ENCODE measurements at regions not wholly inside any gene's neighbourhood (a gene's known extent, or its start where the extent isn't known, plus 50 kb on each side); places are given as distances from the start of the nearest gene placed in this dataset.

- TF ChIP-seq, protein P1, sequence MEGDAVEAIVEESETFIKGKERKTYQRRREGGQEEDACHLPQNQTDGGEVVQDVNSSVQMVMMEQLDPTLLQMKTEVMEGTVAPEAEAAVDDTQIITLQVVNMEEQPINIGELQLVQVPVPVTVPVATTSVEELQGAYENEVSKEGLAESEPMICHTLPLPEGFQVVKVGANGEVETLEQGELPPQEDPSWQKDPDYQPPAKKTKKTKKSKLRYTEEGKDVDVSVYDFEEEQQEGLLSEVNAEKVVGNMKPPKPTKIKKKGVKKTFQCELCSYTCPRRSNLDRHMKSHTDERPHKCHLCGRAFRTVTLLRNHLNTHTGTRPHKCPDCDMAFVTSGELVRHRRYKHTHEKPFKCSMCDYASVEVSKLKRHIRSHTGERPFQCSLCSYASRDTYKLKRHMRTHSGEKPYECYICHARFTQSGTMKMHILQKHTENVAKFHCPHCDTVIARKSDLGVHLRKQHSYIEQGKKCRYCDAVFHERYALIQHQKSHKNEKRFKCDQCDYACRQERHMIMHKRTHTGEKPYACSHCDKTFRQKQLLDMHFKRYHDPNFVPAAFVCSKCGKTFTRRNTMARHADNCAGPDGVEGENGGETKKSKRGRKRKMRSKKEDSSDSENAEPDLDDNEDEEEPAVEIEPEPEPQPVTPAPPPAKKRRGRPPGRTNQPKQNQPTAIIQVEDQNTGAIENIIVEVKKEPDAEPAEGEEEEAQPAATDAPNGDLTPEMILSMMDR (conservative IDR thresholded peaks at IDR 0.05 in 1 of 2, IDR thresholded peaks at IDR 0.05 in 1 of 2; ENCODE audit: low read depth in 1 of 2, low read length in 2 of 2), result no peak
- TF ChIP-seq EZH2 (IDR thresholded peaks at IDR 0.05; ENCODE audit: low read length, missing control alignments), result no peak
Measured at GRCh38 chr3:162332344-162332743, 835.7 kb downstream of the OTOL1 start.
